ENCODE measurements at regions not wholly inside any gene's neighbourhood (a gene's known extent, or its start where the extent isn't known, plus 50 kb on each side); places are given as distances from the start of the nearest gene placed in this dataset.

DNA sequence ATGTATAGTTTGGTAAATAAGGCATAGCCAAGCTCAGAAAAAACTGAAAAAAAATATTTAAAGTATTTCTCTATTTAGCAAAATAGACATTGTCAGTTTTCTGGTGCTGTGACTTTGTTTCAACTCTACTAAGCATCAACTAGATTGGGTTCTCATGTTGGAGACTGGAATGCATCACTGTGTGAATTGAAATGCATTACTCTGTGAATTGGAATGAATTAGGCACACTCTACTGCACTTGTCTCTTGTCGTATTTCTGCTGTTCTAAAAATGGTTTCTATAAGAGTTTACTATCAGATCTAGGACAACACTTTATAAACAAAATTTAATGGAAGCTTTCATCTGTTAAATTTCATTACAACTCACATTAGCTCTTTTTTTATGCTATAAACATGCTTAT is 1772.2 kb downstream of the MAT2B start:
- no peak for DNase-seq (ENCODE audit: low read depth in 4 of 4, low spot score in 2 of 4)

DNA sequence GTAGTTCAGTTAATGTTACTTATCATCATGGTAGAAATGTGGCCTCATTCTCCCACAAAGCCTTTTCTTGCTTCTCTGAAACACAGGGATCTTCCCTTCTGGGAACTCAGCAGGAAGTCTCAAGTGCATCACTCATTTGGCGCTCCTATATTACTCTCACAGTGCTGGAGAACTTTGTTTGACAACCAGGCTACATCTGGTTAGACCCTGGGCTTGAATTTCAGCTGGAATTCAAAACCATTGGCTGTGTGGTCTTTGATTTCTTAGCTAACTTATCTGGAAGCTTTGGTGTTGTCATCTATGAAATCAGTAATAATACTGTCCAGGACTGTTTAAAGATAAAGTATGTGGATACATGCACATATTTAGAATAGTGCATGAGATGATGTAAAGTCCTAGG is 1777.1 kb downstream of the MAT2B start:
- no peak for DNase-seq (ENCODE audit: low read depth in 4 of 4, low spot score in 2 of 4)

DNA sequence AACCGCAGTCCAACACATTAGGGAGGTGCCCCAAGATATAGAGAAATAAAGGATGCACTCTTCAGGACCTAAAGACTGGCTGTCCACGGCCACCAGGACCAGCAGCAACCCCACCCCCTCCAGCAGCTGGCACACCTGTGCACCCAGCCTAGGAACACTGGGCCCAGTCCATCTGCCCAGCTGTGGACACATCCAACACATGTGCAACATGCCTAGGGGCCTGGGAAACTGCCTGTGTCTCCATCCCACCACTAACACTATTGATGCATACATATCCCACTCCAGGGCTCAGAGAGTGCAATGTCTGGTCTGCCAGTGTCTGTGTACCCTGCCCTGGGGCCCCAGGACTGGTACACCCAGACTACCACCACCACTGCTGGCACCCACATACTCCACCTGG is 1781.3 kb downstream of the MAT2B start:
- no peak for DNase-seq (ENCODE audit: low read depth in 4 of 4, low spot score in 2 of 4)

DNA sequence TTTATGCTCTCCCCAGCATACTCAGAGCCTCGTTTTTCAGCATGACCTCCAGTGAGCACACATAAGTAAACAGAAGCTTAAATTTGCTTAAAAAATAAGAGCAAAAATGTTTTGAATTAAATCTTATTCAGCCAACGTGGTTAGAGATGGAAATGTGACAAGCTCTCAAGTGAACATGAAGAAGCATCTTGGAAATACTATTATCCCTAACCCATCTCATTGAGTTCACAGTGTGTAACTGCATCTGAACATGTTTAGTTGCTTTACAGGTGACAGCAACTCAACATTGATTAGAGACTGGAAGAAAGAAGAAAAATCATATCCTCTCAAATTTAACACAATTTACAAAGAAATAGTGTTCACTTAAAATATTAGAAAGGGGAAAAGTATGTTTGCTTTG is 1785.1 kb downstream of the MAT2B start:
- DNase-seq (ENCODE audit: low read depth in 4 of 4, low spot score in 2 of 4), result no peak

DNA sequence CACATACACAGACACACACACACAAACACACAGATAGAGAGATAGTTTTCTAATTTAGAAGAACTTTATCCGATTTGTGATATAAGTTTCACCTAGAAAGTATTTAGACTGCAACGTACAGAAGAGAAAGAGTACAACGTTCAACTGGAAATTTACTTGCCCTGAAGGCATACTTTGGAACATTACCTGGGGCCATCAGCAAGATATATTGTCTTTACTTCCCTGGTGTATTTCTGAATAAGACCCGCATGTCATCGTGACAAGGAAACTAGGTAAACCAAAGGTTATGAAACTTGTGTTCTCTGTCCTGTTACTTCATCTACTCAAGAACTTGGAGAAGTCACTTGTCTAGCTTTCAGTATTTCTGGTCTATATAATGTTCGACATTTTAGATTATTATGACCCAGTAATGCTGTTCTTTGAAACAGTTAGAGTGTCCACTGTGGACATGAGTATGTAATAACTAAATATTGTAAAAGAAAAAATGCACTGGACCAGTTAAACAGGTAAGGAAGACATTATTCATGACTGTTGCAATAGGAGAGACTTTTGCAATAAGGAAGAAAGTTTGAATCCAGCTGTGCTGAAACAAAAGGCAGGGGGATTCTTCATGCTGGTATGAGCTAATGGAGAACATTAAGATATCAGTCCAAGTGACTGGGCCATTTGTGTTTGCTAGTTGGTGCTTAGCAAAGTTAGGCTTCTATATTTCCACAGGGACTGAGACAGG is 1791.1 kb downstream of the MAT2B start:
- DNase-seq (ENCODE audit: low read depth in 4 of 4, low spot score in 2 of 4), result no peak

DNA sequence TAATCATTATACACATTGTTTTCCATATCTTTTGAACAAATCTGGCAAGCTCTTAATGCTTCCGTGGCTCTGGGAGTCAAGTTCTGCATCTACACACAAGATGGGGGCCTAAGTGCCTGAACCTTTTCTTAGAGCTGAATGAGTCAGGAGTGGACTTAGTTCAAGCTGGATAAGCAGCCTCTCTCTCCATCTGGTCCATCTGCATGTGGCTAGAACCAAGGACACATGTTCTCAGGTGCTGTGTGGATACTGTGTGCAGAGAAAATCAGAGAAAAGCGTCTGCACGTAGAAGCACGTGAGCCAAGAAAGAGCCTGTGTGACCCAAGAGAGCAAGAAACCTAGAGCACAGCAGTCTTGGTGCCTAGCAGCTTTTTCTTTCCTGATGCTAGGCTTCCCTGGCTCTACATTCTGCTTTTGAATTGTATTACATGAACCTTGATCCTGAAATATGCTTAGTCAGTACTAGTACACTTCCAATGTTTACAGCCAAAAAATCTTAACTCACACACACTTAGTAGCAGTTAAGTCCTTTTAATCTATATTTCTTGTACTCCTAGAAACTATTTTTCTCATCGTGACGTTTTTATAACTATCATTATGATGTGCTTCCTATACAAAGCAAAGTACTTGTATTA is 1798.9 kb downstream of the MAT2B start:
- no peak for DNase-seq (ENCODE audit: low read depth in 4 of 4, low spot score in 2 of 4)

DNA sequence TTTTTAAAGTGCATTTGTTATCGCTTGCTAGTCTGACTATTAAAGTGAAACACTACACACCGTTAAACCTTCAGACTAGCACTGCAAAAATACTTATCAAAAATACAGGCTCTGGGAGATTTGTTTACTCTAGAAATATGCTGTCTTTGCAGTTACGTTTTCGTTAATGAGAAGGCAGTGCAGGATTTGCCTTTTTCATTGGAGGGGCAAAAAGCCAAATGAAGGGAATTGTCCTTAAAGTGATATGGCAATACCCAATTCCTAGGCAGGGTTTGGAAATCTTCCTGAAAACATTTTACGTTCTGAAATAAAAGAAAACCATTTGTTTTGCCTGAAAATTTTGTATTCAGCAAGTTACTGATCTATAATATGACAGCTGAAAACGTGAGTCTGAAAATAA is 1800.2 kb downstream of the MAT2B start:
- no peak for DNase-seq (ENCODE audit: low read depth in 4 of 4, low spot score in 2 of 4)

DNA sequence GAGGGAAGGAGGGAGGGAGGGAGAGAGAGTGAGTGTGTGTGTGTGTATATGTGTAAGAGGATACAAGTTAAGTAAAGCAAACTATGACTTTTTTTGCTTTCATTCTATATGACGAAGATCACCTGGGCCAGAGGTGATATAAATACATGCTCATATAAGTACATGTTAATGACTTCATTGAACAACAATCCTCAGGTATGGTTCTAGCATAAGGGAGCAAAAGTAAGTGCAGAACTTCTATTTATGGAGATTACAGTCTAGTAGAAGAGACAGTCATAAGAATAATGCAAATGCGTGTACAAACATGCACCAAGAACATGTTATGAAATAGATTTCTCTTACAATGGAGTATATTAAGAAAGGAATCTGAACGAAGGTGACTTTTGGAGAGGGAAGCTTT is 1804.0 kb downstream of the MAT2B start:
- DNase-seq (ENCODE audit: low read depth in 4 of 4, low spot score in 2 of 4), result no peak

DNA sequence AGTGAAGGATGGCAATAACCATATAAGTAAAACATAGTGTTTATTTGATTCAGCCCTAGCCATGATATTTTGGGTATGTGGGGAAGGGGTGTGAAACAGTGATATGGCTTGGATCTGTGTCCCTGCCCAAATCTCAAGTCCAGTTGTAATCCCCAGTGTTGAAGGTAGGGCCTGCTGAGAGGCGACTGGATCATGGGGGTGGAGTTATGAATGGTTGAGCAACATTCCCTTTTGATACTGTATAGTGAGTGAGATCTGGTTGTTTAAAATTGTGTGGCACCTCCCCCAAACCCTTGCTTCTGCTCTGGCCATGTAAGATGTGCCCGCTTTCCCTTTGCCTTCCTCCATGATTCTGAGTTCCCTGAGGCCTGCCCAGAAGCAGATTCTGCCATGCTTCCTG is 1804.6 kb downstream of the MAT2B start:
- DNase-seq (ENCODE audit: low read depth in 4 of 4, low spot score in 2 of 4), result no peak

DNA sequence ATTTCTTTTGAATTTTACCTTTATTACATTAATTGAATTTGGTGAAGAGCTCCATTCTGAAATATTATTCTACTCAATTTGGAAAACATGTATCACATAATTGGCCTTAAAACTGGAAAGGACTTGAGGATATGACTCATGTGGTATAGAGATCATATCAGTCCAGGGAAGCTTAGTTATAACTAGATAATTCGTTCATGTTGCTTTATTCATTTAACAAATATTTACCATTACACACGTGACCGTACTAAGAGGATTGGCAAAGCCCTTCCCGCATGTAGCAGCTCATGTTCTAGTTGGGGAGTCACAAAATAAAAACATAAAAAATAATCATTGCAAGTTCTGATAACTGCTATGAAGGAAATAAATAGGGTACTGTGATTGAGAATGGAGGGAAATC is 1816.5 kb downstream of the MAT2B start:
- DNase-seq (ENCODE audit: low read depth in 4 of 4, low spot score in 2 of 4), result no peak

DNA sequence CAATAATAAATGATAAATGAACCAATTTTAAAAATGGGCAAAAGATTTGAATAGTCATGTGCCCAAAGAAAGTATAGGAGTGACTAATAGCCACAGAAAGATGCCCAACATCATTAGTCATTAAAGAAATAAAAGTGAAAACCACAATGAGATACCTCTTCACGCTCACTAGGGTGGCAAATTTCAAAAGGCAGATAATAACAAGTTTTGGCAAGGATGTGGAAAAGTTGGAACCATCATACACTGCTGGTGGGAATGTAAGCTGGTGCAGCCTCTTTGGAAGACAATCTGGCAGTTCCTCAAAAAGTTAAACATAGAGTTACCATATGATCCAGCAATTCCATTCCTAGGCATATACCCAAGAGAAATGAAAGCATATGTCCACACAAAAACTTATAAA is 1819.8 kb downstream of the MAT2B start:
- no peak for DNase-seq (ENCODE audit: low read depth in 4 of 4, low spot score in 2 of 4)

DNA sequence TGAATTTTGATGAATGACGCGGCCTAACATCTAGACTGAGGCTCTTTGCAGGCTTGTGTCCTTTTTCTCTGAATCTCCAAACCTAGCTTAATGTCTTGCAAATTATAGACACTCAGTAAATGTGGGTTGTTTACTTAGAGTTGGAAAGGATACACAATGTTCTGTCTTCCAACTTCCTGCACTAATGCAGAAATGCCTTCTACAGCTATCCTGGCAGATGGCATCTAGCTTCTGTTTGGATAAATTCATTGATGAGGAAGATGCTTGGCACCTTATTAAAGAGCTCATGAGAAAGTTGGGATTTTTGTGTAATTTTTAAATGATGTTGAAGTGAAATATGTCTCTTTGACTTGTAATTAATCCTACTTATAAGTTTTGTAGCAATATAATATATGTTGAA is 1822.2 kb downstream of the MAT2B start:
- no peak for DNase-seq (ENCODE audit: low read depth in 4 of 4, low spot score in 2 of 4)

DNA sequence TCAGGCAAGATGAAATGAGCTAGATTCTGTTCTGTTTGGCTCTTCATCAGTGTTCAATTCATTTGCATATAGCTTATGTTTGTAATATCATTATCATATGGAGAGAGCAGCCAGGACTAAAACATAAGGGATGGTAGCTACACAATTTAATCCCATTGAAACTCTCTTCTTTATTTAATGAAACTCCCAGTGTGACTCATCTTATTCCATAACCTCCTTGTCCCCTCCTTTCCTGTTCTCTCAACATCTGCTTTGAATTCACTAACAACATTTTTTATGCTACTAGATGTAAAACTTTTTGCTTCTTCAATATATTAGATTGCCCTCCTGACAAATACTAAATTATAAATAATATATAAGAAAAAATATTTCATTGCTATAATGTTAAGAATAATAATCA is 1823.4 kb downstream of the MAT2B start:
- DNase-seq (ENCODE audit: low read depth in 4 of 4, low spot score in 2 of 4), result no peak

DNA sequence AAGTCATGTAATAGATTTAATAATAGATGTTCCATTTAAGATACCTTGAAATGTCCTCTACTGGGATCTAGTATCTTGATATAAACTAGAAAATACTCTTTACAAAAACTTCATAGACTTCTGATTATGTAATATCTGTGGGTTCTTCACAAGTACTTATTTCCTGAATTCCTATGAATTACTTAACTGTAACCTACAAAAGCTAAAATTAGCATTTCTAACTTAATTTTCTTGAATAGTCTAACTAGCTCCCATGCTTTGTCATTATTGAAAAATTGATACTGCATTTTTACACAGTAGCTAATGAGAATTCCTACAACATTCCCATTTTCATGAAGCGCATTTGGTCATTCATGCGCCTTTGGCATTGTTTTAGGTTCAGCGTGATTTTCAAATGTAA is 1828.2 kb downstream of the MAT2B start:
- DNase-seq (ENCODE audit: low read depth in 4 of 4, low spot score in 2 of 4), result no peak

DNA sequence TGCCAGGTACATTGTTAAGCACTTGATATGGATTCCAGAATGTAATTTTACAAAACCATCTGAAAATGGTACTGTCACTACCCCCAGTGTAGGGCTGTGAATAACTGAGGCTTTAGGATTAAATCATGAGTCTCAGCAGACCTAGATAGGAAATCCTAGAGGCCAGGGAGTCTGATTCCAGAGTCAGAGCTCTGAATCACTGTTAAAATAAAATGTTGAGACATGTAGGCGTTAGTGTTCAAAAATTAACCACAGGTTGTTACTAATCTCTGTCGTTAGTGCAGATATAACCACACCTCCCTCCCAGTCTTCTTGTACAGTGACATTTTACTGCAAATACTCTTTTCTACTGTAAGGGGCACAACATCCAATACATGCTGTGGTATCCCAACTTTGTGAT is 1828.8 kb downstream of the MAT2B start:
- DNase-seq (ENCODE audit: low read depth in 4 of 4, low spot score in 2 of 4), result no peak

DNA sequence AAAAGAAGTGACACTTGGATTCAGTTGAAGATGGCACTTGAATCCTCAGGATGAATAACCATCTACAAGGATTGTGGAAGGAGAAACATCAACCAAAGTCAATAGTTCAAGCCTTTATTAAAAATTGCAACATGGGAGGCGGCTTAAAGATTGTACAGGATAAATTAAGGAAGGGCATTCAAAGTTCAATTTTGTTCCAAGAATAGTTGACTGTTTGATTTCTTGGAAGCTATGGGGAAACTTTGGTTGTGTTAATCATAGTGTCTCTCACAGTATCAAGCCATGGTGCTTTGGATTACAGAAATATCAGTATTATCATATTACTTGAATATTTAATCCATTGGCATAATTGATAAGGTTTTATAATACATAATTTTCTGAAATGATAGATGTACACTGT is 1844.3 kb downstream of the MAT2B start:
- no peak for DNase-seq (ENCODE audit: low read depth in 4 of 4, low spot score in 2 of 4)

DNA sequence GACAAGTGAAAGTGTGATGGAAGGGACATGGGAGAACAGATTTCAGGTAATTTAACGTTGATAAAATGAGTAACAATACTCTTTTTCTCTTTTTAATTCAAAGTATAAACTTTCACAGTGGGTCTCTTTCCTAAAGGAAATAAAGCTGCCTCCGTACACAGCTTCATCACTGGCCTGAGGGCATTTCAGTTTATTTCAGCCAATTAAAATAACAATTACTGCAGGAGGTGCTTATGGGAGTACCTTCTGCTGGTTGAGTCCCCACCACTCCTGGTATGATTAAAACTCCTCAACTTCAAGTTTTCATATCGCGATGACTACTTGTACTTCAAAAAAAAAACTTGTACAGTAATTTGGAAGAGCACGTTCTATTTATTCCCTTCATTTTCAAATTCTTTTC is 1845.9 kb downstream of the MAT2B start:
- no peak for DNase-seq (ENCODE audit: low read depth in 4 of 4, low spot score in 2 of 4)

DNA sequence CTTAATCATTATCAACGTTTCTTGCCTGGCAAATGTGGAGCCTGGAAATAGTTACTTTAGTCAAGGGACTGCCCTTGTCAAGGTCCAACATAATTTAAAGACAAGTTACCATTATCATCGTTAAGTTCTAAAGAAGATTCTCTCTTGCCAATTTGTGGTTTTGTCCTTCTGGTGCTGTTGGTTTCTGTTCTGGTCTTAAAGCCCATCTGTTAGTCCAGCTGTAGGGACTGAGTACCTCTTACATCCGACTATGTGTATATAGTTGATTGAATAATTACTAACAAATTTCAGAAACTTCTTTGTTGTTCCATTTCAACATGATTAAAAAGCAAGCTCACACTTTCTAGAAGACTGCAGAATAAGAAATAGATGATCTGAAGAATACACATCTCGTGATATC is 1854.9 kb downstream of the MAT2B start:
- DNase-seq (ENCODE audit: low read depth in 4 of 4, low spot score in 2 of 4), result no peak

DNA sequence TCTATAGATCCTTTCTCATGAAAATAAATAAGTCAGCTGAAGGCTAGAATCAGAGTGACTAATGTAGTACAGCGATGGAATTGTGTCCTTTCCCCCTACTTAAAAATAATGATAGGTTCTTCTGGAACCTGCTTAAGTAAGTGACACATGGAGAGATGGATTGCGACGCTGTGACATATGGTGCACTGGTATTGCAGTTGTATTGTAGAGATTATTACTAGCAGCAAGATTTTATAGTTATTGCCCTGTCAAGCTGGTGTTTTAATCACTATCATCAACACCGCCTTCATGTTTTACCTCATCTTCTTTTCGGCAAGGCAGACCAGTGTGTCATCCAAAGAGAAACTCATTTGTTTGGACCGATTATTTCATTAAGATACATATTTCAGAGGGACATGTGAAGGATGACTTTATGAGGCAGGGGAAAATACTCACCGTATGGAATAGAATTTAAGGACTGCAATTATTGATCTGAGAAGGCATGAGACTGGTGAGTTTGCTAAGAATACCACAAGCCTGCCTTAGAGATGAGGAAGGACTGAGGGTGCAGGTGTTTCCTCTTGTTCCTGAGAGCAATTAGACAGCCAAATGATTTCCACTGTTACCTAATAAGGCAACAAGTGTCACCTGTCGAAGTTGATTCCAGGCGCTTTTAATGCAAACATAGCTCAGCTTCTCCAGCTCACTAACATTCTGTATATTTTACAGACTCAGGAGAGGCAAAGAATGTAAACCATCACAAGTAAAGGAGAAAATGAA is 1855.5 kb downstream of the MAT2B start:
- DNase-seq (ENCODE audit: low read depth in 4 of 4, low spot score in 2 of 4), result no peak

DNA sequence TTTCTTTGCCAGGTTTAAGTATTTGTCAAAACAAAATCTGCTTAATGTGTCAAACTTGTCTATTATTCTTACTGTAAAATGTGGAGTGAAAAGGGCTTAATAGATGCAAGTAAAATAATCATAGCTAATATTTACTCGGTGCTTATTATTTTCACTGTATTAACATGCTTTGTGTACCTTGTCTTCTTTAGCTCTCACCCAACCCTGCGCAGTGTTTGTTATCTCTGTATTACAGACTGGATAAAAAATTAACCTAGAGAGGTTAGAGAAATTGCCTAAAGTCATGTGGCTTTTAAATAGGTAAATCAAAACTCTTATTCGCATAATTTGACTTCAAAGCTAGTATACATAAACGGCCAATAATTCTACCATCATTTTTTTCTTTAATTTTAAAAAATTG is 1864.8 kb downstream of the MAT2B start:
- DNase-seq (ENCODE audit: low read depth in 4 of 4, low spot score in 2 of 4), result no peak

DNA sequence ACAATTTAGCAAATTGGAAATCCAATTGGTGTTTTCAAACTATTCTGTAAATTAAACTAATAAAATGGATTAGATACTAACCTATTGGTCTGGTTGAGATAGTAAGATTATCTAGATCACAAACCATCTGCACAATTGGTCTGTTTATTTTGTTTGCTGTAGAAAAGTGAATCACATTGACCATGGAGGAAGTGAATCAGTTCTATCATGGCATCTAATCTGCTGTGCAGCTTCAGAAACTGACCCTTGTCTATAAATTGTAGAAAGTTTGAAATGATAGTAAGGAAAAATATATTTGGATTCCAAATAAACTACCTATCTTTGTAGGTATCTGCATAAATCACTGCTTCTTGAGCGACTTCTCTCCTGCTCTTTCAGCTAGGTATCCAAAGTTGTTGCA is 1865.4 kb downstream of the MAT2B start:
- DNase-seq (ENCODE audit: low read depth in 4 of 4, low spot score in 2 of 4), result no peak

DNA sequence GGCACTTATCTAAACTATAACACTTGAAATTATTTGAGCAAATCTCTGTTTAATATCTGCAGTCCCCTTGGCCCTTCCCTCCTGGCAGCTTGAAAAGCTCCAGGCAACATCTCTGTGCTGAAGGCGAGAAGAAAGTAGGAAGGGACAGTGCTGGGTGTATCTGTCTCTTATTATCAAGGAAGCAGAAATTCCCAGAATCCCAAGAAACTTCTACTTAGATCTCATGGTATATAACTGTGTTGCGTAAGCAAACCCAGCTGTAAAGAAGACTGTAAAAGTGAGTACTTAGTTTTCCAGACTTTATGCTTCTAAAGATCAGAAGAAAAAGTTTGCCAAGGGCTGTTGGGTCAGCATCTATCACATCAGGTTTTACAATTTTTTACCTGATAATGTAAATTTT is 1869.8 kb downstream of the MAT2B start:
- DNase-seq (ENCODE audit: low read depth in 4 of 4, low spot score in 2 of 4), result no peak

Data from left renal cortex interstitium (tissue), 4 donors.